ENCODE measurements at regions not wholly inside any gene's neighbourhood (a gene's known extent, or its start where the extent isn't known, plus 50 kb on each side); places are given as distances from the start of the nearest gene placed in this dataset.

GRCh38 chr6:134435814-134436280 lies 117.9 kb upstream of the SGK1 start:
- no peak overlapping the region for H3K4me2 ChIP-seq (ENCODE audit: low read depth, low read length, poor library complexity, severe bottlenecking)
- no peak overlapping the region for H3K4me3 ChIP-seq (ENCODE audit: low read length, poor library complexity, severe bottlenecking)

GRCh38 chr6:134434019-134434942 lies 116.4 kb upstream of the SGK1 start:
- H3K4me2 ChIP-seq (ENCODE audit: low read depth, low read length, poor library complexity, severe bottlenecking): no peak overlapping the region
- H3K36me3 ChIP-seq (ENCODE audit: insufficient read depth, low read length): no peaks in the 10 kb centered on the region
- H2AFZ ChIP-seq (ENCODE audit: low read length): no peak overlapping the region
- H4K20me1 ChIP-seq (ENCODE audit: insufficient read depth, low read length, poor library complexity, severe bottlenecking): no peaks in the 10 kb centered on the region
- H3K9ac ChIP-seq (ENCODE audit: low read depth, low read length, poor library complexity, severe bottlenecking): no peak overlapping the region
- no peak overlapping the region for H3K4me3 ChIP-seq (ENCODE audit: low read length, poor library complexity, severe bottlenecking)
- H3F3A ChIP-seq (ENCODE audit: low read depth): no peaks in the 10 kb centered on the region
- H3K4me1 ChIP-seq (ENCODE audit: insufficient read depth, low read length, poor library complexity, severe bottlenecking): no peaks in the 10 kb centered on the region
- H3K9me2 ChIP-seq (replicated peaks; ENCODE audit: low read depth, low read length): no peaks in the 10 kb centered on the region
- H3K9me3 ChIP-seq (ENCODE audit: insufficient read depth, low read depth, low read length): no peaks in the 10 kb centered on the region
- H3K79me2 ChIP-seq (ENCODE audit: insufficient read depth, low read length): no peaks in the 10 kb centered on the region
- H3K27me3 ChIP-seq (ENCODE audit: insufficient read depth, low read length, poor library complexity, severe bottlenecking): no peaks in the 10 kb centered on the region
- TF ChIP-seq EZH2phosphoT487 (IDR thresholded peaks at IDR 0.05; ENCODE audit: borderline replicate concordance) (no peak), CTCF (conservative IDR thresholded peaks at IDR 0.05; ENCODE audit: low read length) (no peak)

More at GRCh38 chr6:134435814-134436280, 117.9 kb upstream of the SGK1 start:
- no peaks in the 10 kb centered on the region for H3F3A ChIP-seq (ENCODE audit: low read depth)
- TF ChIP-seq EZH2phosphoT487 (IDR thresholded peaks at IDR 0.05; ENCODE audit: borderline replicate concordance) (no peak), CTCF (conservative IDR thresholded peaks at IDR 0.05; ENCODE audit: low read length) (no peak)
- no peaks in the 10 kb centered on the region for H3K79me2 ChIP-seq (ENCODE audit: insufficient read depth, low read length)
- H3K36me3 ChIP-seq (ENCODE audit: insufficient read depth, low read length): no peaks in the 10 kb centered on the region
- H2AFZ ChIP-seq (ENCODE audit: low read length): peak overlapping the region; percentile 27; the same call in 1 of the 2 replicates
- H3K27me3 ChIP-seq (ENCODE audit: insufficient read depth, low read length, poor library complexity, severe bottlenecking): no peaks in the 10 kb centered on the region
- no peaks in the 10 kb centered on the region for H3K4me1 ChIP-seq (ENCODE audit: insufficient read depth, low read length, poor library complexity, severe bottlenecking)
- no peaks in the 10 kb centered on the region for H3K9me3 ChIP-seq (ENCODE audit: insufficient read depth, low read depth, low read length)
- H3K9ac ChIP-seq (ENCODE audit: low read depth, low read length, poor library complexity, severe bottlenecking): no peak overlapping the region
- H4K20me1 ChIP-seq (ENCODE audit: insufficient read depth, low read length, poor library complexity, severe bottlenecking): no peaks in the 10 kb centered on the region
- no peaks in the 10 kb centered on the region for H3K9me2 ChIP-seq (replicated peaks; ENCODE audit: low read depth, low read length)

GRCh38 chr6:134432036-134432435 lies 114.1 kb upstream of the SGK1 start:
- H3K4me1 ChIP-seq (ENCODE audit: insufficient read depth, low read length, poor library complexity, severe bottlenecking): no peaks in the 10 kb centered on the region
- no peaks in the 10 kb centered on the region for H3K36me3 ChIP-seq (ENCODE audit: insufficient read depth, low read length)
- no peaks in the 10 kb centered on the region for H3K9me2 ChIP-seq (replicated peaks; ENCODE audit: low read depth, low read length)

More at GRCh38 chr6:134432036-134432435, 114.1 kb upstream of the SGK1 start:
- no peak for TF ChIP-seq CTCF (conservative IDR thresholded peaks at IDR 0.05; ENCODE audit: low read length)
- no peak for TF ChIP-seq EZH2phosphoT487 (IDR thresholded peaks at IDR 0.05; ENCODE audit: borderline replicate concordance)
- H3K4me2 ChIP-seq (ENCODE audit: low read depth, low read length, poor library complexity, severe bottlenecking): no peak overlapping the region
- H3K9me3 ChIP-seq (ENCODE audit: insufficient read depth, low read depth, low read length): no peaks in the 10 kb centered on the region
- H3K9ac ChIP-seq (ENCODE audit: low read depth, low read length, poor library complexity, severe bottlenecking): no peak overlapping the region
- no peaks in the 10 kb centered on the region for H3F3A ChIP-seq (ENCODE audit: low read depth)
- no peaks in the 10 kb centered on the region for H3K27me3 ChIP-seq (ENCODE audit: insufficient read depth, low read length, poor library complexity, severe bottlenecking)
- no peak overlapping the region for H3K4me3 ChIP-seq (ENCODE audit: low read length, poor library complexity, severe bottlenecking)
- H2AFZ ChIP-seq (ENCODE audit: low read length): no peak overlapping the region
- no peaks in the 10 kb centered on the region for H3K79me2 ChIP-seq (ENCODE audit: insufficient read depth, low read length)
- no peaks in the 10 kb centered on the region for H4K20me1 ChIP-seq (ENCODE audit: insufficient read depth, low read length, poor library complexity, severe bottlenecking)

Measured in Loucy (cell line).